GM23248 (cell line): ENCODE measurements at regions not wholly inside any gene's neighbourhood (a gene's known extent, or its start where the extent isn't known, plus 50 kb on each side); places are given as distances from the start of the nearest gene placed in this dataset.

ENCODE experiments used
- EZH2 ChIP-seq: fragments of 200-600 bp; sonication (generic); IDR thresholded peaks from 2 replicates; pipeline ENCODE4 v1.6.1; 2018; ENCODE audit warnings: antibody characterized with exemption, mild to moderate bottlenecking; ENCODE audit not compliant: insufficient read depth, poor library complexity, severe bottlenecking
- EZH2phosphoT487 ChIP-seq: fragments of 200-600 bp; sonication (generic); IDR thresholded peaks from 2 replicates; pipeline ENCODE4 v1.6.1; 2018; ENCODE audit warnings: antibody characterized with exemption, moderate library complexity, mild to moderate bottlenecking, low read depth; ENCODE audit not compliant: insufficient read depth

GRCh38 chr20:40894237-40894630 is 134.4 kb upstream of the TOP1 start:
- TF ChIP-seq EZH2phosphoT487, result no peak
- TF ChIP-seq EZH2, result no peak
